GM12874 (cell line): ENCODE measurements at regions not wholly inside any gene's neighbourhood (a gene's known extent, or its start where the extent isn't known, plus 50 kb on each side); places are given as distances from the start of the nearest gene placed in this dataset.

Experiments
- TF ChIP-seq, protein P1 (sequence below): IDR thresholded peaks from 2 replicates; pipeline ENCODE4 v1.5.1; 2011; ENCODE audit warnings: low read depth, mild to moderate bottlenecking, control low read depth, low read length, moderate library complexity; ENCODE audit not compliant: insufficient read depth

DNA sequence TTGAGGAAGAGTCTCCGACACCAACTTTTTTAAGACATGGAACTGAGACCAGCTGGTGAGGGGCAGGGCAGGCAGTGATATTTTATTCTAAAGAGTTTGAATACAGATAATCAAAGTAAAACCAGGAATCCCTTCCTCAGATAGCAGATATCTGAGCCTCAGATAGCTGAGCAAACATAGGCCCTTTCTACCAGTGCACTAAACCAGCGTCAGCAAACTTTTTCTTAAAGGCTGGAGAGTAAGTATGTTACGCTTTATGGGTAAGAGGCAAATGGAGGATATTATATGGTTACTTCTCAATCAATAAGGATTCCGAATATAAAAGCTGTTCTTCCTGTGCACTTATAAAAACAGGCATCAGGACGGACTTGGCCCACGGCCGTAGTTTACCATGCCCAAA is 73.9 kb downstream of the WNT5A start:
- TF ChIP-seq, protein P1, sequence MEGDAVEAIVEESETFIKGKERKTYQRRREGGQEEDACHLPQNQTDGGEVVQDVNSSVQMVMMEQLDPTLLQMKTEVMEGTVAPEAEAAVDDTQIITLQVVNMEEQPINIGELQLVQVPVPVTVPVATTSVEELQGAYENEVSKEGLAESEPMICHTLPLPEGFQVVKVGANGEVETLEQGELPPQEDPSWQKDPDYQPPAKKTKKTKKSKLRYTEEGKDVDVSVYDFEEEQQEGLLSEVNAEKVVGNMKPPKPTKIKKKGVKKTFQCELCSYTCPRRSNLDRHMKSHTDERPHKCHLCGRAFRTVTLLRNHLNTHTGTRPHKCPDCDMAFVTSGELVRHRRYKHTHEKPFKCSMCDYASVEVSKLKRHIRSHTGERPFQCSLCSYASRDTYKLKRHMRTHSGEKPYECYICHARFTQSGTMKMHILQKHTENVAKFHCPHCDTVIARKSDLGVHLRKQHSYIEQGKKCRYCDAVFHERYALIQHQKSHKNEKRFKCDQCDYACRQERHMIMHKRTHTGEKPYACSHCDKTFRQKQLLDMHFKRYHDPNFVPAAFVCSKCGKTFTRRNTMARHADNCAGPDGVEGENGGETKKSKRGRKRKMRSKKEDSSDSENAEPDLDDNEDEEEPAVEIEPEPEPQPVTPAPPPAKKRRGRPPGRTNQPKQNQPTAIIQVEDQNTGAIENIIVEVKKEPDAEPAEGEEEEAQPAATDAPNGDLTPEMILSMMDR, result no peak

DNA sequence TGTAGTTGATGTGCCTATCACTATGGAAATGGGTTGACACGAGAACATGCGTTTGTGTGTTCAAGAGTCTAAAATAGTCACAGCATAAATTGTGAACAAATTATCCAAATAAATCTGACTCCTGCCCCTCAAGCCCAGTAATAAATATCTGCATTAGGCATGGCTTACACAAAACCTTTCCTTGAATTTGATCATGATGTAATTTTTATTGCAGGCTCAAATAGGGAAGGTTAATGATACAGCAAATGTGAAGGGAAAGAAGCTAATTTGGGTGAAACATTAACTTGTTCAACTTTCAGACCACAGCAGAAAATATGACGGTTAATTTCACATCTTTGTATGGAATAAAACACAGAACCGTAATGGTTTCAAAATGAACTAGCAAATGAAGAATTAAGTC is 74.6 kb downstream of the WNT5A start:
- TF ChIP-seq, protein P1, result no peak

DNA sequence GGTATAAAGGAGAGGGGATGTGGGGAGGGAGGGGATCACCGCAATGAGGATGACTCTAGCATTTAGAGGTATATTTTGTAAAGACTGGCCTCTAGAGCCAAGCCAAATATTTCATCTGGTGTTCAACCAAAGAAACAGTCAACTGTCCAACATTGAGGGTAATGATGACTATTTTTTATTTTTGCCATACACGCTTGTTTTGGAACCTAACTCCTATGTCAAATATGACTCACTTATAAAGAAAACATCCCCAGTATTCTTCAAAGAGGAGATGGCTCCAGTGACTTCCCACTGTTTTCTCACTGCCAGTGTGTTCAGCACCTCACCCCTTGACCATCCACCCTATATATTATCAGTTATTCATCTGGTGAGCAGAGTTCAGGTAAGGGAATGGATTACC is 77.3 kb downstream of the WNT5A start:
- TF ChIP-seq, protein P1, result no peak

DNA sequence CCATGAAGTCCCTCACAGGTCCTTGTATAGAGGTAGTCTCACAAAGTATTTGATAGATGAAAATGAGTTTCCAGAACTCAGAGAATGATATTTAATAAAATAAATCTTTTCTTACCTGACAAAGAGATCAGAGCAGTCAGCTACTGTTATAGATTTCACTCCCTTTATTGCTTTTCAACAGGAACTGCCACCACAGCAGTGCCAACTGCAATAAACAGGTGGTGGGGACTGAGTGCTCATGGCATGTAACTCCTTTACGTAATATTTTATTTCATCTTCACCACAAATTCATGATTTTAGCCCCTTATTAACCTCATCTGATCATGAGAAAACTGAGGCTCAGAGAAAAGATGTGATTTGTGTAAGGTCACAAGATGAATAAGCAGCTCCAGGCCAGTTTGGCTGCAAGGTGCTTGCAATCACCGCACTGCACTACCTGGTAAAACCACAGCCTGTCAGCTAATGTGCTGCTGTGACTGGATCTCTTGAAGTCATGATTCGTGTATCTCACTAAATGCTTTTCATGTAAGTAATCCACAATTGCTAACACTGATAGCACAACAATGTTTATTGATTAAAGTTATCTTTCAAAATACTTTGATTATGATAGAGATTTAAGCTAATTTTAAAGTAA is 78.8 kb downstream of the WNT5A start:
- TF ChIP-seq, protein P1, result no peak

DNA sequence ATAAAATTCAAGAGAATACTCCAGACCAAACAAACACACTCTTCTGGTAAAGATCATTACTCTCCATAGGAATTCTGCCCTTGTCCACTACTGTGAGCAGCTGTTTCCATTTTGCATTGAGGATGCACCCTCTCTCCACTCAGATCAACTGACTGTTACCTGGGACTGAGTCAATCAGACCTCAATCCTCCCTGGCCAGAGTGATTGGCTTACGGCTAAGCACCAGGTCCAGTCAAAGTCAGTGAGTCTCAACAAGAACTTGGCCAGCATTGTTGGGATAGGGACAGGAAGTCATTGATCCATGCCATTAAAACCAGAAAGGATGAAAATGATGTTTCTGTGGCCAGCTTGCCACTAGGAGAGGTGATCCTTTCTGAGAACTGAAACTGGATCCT is 79.7 kb downstream of the WNT5A start:
- TF ChIP-seq, protein P1, result no peak

DNA sequence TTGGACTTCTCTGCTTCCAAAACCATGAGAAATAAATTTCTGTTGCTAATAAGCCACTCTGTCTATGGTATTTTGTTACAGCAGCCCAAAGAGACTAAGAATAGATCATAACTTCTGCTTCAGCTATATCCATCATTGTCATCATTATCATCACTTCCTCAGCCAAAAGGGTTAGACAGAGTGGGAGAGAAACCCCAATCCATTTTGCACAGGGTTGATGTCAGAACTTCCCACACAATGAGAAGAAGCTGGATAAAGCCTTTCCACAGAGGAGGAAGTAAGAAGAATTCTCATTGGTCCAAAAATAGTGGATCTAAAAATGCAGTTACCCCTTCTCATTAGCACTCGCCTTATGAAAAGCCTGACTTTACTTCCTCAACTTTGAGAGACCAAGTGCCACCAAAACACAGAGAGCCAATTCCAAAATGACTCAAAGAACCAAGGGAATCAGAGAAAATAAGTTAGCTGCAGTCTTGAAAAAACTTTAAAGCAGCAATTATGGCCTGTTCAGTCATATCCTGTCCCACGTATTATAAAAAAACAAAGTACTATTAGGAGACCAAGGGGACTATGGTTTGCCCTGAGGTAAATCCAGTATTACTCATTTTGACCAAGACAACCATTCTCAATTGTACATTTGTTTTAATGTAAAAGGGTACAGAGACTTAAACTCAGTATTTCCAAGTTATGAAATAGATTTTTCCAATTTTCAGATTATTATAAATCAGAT is 80.2 kb downstream of the WNT5A start:
- TF ChIP-seq, protein P1, result no peak

DNA sequence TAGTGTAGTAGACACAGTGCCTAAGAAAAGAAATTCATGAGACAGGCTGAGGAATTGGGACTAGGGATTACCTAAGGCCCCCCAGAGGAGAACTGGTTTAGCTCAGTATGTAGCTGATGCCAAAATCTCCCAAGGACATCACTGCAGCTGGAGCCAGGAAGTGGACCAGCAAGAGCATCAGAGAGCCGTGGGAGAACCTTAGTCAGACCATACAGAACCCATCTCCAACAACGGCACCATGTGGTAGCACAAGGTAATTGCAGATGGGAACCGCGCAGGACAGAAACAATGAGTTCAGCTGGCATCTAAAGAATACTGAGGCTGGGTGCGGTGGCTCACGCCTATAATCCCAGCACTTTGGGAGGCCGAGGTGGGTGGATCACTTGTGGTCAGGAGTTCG is 81.7 kb downstream of the WNT5A start:
- TF ChIP-seq, protein P1, result peak; percentile 9; the same call in 1 of the 2 replicates
